CD14-positive monocyte (primary cell): ENCODE measurements at regions not wholly inside any gene's neighbourhood (a gene's known extent, or its start where the extent isn't known, plus 50 kb on each side); places are given as distances from the start of the nearest gene placed in this dataset.

Experiments
- DNase-seq, 3 donors: peaks; one replicate each; pipeline ENCODE4 v3.0.0-alpha.2; 2011 to 2022
- H2AFZ ChIP-seq: 2 replicates; pipeline ENCODE4 v1.6.0; 2012; ENCODE audit warnings: mild to moderate bottlenecking, low read depth, low read length, inconsistent platforms; ENCODE audit not compliant: insufficient read depth, poor library complexity, severe bottlenecking
- H3K27ac ChIP-seq, 2 donors: 1 replicate in 1 of 2; 2 replicates in 1 of 2; pipeline ENCODE4 v1.5.1; 2012 to 2013; ENCODE audit warnings: low read length in 2 of 2, control low read depth in 1 of 2, inconsistent platforms in 1 of 2, low read depth in 1 of 2, mild to moderate bottlenecking in 1 of 2
- H3K27me3 ChIP-seq, 2 donors: one replicate each; pipeline versions ENCODE4 v1.6.0 to v1.6.1; 2011 to 2013; ENCODE audit warnings: low read length in 2 of 2; ENCODE audit not compliant: control insufficient read depth in 2 of 2, insufficient read depth in 2 of 2
- H3K36me3 ChIP-seq, 2 donors: replicated peaks in 1 of 2; 1 replicate in 1 of 2; 2 replicates in 1 of 2; pipeline versions ENCODE4 v1.5.1 to v1.6.1; 2012 to 2013; ENCODE audit warnings: low read length in 2 of 2, control low read depth in 1 of 2, inconsistent platforms in 1 of 2, mild to moderate bottlenecking in 1 of 2; ENCODE audit not compliant: insufficient read depth in 2 of 2, control insufficient read depth in 1 of 2
- H3K4me1 ChIP-seq, 2 donors: 1 replicate in 1 of 2; 2 replicates in 1 of 2; pipeline versions ENCODE4 v1.5.1 to v1.6.1; 2012 to 2013; ENCODE audit warnings: low read length in 2 of 2, control low read depth in 1 of 2, inconsistent platforms in 1 of 2, mild to moderate bottlenecking in 1 of 2, moderate library complexity in 1 of 2; ENCODE audit not compliant: insufficient read depth in 2 of 2, control insufficient read depth in 1 of 2
- H3K4me2 ChIP-seq: replicated peaks from 2 replicates; pipeline ENCODE3; 2012; ENCODE audit warnings: low read length, moderate library complexity, mild to moderate bottlenecking; ENCODE audit not compliant: poor library complexity, severe bottlenecking; ENCODE audit errors: extremely low read depth
- H3K4me3 ChIP-seq, 3 experiments: fragments of 200-600 bp in 1 of 3; sonication (generic) in 1 of 3; replicated peaks in 1 of 3; 1 replicate in 2 of 3; 2 replicates in 1 of 3; pipeline ENCODE4 v1.5.1; 2011 to 2013; ENCODE audit warnings: low read length in 3 of 3, mild to moderate bottlenecking in 3 of 3, control low read depth in 2 of 3, low read depth in 2 of 3, inconsistent platforms in 1 of 3, moderate library complexity in 1 of 3
- H3K79me2 ChIP-seq: 2 replicates; pipeline ENCODE4 v1.6.0; 2012; ENCODE audit warnings: mild to moderate bottlenecking, control low read depth, inconsistent platforms, low read length, moderate library complexity; ENCODE audit not compliant: insufficient read depth
- H3K9ac ChIP-seq: 2 replicates; pipeline ENCODE4 v1.6.0; 2017; ENCODE audit warnings: low read length, mild to moderate bottlenecking; ENCODE audit not compliant: insufficient read depth, poor library complexity, severe bottlenecking
- H3K9me3 ChIP-seq, 2 donors: replicated peaks in 1 of 2; 1 replicate in 1 of 2; 2 replicates in 1 of 2; pipeline versions ENCODE4 v1.5.1 to v1.6.1; 2012 to 2013; ENCODE audit warnings: low read length in 2 of 2, control low read depth in 1 of 2; ENCODE audit not compliant: control insufficient read depth in 1 of 2, insufficient read depth in 1 of 2
- H4K20me1 ChIP-seq: 2 replicates; pipeline ENCODE4 v1.6.0; 2012; ENCODE audit warnings: mild to moderate bottlenecking, low read length, control low read depth, moderate library complexity; ENCODE audit not compliant: insufficient read depth
- H3K27ac Mint-ChIP-seq, 7 donors: one replicate each; pipeline ENCODE4 v1.8.0; 2020; ENCODE audit warnings: mild to moderate bottlenecking in 7 of 7, mixed read lengths in 7 of 7, moderate library complexity in 6 of 7, inconsistent platforms in 2 of 7
- H3K27me3 Mint-ChIP-seq, 3 donors: one replicate each; pipeline ENCODE4 v1.8.0; 2021 to 2022; ENCODE audit warnings: low read depth in 3 of 3, mild to moderate bottlenecking in 3 of 3, mixed read lengths in 3 of 3, moderate library complexity in 3 of 3, inconsistent platforms in 1 of 3
- H3K36me3 Mint-ChIP-seq, 2 donors: one replicate each; pipeline ENCODE4 v1.8.0; 2020; ENCODE audit warnings: mixed read lengths in 2 of 2, inconsistent platforms in 1 of 2, mild to moderate bottlenecking in 1 of 2
- H3K4me1 Mint-ChIP-seq: one replicate; pipeline ENCODE4 v1.8.0; 2020; ENCODE audit warnings: mild to moderate bottlenecking, mixed read lengths
- H3K4me3 Mint-ChIP-seq, 2 donors: one replicate each; pipeline ENCODE4 v1.8.0; 2020; ENCODE audit warnings: mild to moderate bottlenecking in 2 of 2, mixed read lengths in 2 of 2, moderate library complexity in 1 of 2
- H3K9me3 Mint-ChIP-seq, 7 donors: one replicate each; pipeline ENCODE4 v1.8.0; 2020 to 2022; ENCODE audit warnings: mixed read lengths in 7 of 7, mild to moderate bottlenecking in 6 of 7, moderate library complexity in 6 of 7, inconsistent platforms in 2 of 7
- CTCF ChIP-seq: fragments of 200-600 bp; IDR thresholded peaks from one replicate; pipeline ENCODE4 v1.8.0; 2022; ENCODE audit warnings: antibody characterized with exemption, mild to moderate bottlenecking
- WGBS: methylation state at CpG from one replicate; pipeline ENCODE4 v1.1.5; 2013; ENCODE audit warnings: missing lambda C conversion rate; ENCODE audit not compliant: insufficient coverage; 5-methylcytosine and 5-hydroxymethylcytosine counted together
- intact Hi-C, 2 donors: fragments of 100-400 bp; cut with micrococcal nuclease; formaldehyde crosslinking; loops; one replicate each; pipeline versions ENCODE4 v1.15.0 to v1.15.1; 2023

GRCh38 chr7:26097837-26098668 lies 53.9 kb upstream of the NFE2L3 start:
- Histone ChIP-seq H3K27me3 (no peaks in the 10 kb centered on the region), H3K4me1 (peaks cover 61 to 62% of the 10 kb centered on the region in 2 donors), H3K4me2 (no peak overlapping the region), H3K4me3 (no peak overlapping the region), H4K20me1 (no peaks in the 10 kb centered on the region), H3K9ac (no peak overlapping the region), H3K27ac (no peak overlapping the region), H3K36me3 (no peaks in the 10 kb centered on the region), H3K79me2 (peaks cover 11% of the 10 kb centered on the region), H2AFZ (no peak overlapping the region), H3K9me3 (no peaks in the 10 kb centered on the region)
- WGBS, result 93% methylated on average over 2 of the region's 7 CpGs
- peak overlapping the region in 6 of 7 donors; percentile 75 to 96 (median 91) for H3K27ac Mint-ChIP-seq
- peaks cover 0 to 2% of the 10 kb centered on the region in 2 donors for H3K36me3 Mint-ChIP-seq
- no peak for TF ChIP-seq CTCF
- H3K9me3 Mint-ChIP-seq, result peaks cover 0 to 3% (median 0%) of the 10 kb centered on the region in 7 donors
- H3K27me3 Mint-ChIP-seq, result peaks cover 0 to 2% (median 0%) of the 10 kb centered on the region in 3 donors
- intact Hi-C loops, result no loop called here
- H3K4me3 Mint-ChIP-seq, result no peak overlapping the region
- H3K4me1 Mint-ChIP-seq, result peaks cover 38% of the 10 kb centered on the region
- no peak for DNase-seq

GRCh38 chr7:26099236-26099635 lies 52.8 kb upstream of the NFE2L3 start:
- Histone ChIP-seq H3K79me2 (peaks cover 11% of the 10 kb centered on the region), H3K27me3 (no peaks in the 10 kb centered on the region), H3K4me2 (no peak overlapping the region), H3K27ac (peak overlapping the region in 1 of 2 donors; percentile 99), H3K4me1 (peaks cover 72 to 73% of the 10 kb centered on the region in 2 donors), H3K9ac (no peak overlapping the region), H3K4me3 (no peak overlapping the region), H3K36me3 (no peaks in the 10 kb centered on the region), H4K20me1 (no peaks in the 10 kb centered on the region), H3K9me3 (no peaks in the 10 kb centered on the region), H2AFZ (no peak overlapping the region)
- Mint-ChIP-seq H3K4me1 (peaks cover 45% of the 10 kb centered on the region), H3K4me3 (no peak overlapping the region), H3K36me3 (peaks cover 0 to 2% of the 10 kb centered on the region in 2 donors), H3K27me3 (peaks cover 0 to 4% (median 0%) of the 10 kb centered on the region in 3 donors), H3K27ac (peak overlapping the region in 5 of 7 donors; percentile 69 to 98 (median 97)), H3K9me3 (peaks cover 0 to 6% (median 0%) of the 10 kb centered on the region in 7 donors)
- TF ChIP-seq CTCF, result no peak
- intact Hi-C loops, result no loop called here
- WGBS, result 100% methylated on average over 1 of the region's 7 CpGs
- DNase-seq, result peak in 2 of 3 donors; percentile 44 to 70
